ENCODE measurements at regions not wholly inside any gene's neighbourhood (a gene's known extent, or its start where the extent isn't known, plus 50 kb on each side); places are given as distances from the start of the nearest gene placed in this dataset.

DNA sequence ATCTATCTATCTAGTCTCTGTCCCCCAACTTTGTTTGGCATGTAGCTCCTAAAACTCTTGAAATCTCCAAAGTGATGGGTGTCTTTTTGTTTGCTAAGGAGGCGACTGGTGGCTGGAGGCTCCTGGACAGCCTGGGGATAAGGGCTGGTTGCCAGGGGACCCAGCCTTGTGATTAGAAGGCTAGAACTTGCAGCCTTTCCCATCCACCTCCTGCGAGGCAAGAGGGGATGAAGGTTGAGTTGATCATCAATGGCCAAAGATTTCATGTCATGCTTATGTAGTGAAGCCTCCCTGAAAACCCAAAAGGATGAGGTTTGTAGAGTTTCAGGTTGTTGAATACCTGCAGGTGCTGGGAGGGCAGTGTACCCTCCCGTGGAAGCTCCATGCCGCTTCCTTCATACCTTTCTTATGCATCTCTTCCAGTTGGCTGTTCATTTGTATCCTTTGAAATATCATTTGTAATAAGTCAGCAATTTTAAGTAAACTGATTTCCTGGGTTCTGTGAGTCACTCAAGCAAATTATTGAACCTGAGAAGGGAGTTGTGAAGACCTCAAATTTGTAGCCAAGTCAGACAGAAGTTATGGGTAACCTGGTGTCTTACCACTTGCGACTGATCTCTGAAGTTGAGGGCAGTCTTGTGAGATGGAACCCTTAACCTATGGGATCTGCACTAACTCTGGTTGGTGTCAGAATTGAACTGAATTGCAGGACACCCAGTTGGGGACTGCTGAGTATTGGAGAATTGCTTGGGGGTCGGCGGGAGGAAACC is 202.4 kb downstream of the SEC14L1 start:
- peak in 1 of 2 donors; percentile 18 for DNase-seq

DNA sequence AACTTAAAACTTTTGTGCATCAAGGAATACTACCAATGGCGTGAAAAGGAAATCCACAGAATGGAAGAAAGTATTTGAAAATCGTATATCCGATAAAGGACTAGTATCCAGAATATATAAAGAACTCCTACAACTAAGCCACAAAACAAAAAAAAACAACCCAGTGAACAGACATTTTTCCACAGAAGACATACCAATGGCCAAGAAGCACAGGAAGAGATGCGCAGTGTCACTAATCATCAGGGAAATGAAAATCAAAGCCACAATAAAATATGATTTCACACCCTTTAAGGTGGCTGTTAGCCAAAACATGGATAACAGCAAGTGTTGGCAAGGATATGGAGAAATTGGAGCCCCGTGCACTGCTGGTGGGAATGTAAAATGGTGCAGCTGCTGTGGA is 203.3 kb downstream of the SEC14L1 start:
- no peak for DNase-seq

DNA sequence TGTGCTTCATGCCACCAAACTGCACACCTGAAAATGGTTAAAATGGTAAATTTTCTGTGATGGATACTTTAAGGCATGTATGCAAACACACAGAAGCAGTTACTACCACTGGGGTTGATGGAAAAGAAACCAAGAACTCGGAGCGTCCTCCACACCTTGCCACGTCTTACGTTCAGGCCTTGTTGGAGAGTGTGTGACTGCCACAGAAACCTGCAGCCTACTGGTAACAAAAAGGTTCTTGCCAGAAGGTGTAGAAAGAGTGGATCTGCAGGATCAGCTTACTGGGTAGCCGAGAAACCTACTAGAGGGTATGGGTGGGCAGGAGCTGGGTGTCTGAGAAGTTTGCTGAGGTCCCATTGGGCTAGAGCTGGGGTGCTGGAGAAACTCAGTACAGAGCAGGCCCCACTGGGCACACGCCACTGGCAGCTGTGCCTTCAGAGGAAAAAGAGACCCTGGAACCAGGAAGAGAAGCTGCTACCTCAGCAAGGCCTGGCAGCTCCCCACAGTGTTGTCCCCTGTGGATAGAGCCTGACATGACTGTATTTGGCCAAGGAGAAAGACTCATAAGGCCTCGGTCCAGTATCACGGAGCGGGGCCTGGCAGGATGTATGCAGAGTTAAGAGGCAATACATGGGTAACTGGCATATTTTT is 204.6 kb downstream of the SEC14L1 start:
- peak in 1 of 2 donors; percentile 11 for DNase-seq

DNA sequence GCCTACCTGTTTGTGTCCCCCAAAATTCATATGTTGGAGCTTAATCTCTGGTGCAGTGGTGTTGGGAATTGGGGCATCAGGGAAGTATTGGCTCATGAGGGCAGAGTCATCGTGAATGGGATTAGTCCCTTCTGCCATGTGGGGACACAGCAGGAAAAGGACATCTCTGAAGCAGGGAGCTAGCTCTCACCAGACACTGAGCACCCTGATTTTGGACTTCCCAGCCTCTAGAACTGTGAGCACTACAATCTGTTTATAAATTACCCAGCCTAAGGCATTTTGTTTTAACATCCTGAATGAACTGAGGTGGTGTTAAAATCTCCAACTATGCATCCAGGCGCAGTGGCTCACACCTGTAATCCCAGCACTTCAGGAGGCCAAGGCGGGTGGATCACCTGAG is 206.0 kb downstream of the SEC14L1 start:
- no peak for DNase-seq

DNA sequence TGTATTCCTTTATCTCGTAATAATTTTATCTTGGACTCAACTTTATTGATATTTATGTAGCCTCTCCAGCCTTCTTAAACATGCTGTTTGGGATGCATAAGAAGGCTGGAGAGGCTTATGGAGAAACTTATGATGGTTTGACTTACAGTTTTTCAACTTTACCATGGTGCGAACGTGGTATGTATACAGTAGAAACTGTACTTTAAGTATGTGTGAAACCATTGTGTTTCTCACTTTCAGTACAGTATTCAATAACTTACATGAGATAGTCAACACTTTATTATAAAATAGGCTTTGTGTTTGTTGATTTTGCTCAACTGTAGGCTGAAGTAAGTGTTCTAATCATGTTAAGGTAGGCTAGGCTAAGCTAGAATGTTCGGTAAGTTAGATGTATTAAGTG is 206.8 kb downstream of the SEC14L1 start:
- DNase-seq: no peak

DNA sequence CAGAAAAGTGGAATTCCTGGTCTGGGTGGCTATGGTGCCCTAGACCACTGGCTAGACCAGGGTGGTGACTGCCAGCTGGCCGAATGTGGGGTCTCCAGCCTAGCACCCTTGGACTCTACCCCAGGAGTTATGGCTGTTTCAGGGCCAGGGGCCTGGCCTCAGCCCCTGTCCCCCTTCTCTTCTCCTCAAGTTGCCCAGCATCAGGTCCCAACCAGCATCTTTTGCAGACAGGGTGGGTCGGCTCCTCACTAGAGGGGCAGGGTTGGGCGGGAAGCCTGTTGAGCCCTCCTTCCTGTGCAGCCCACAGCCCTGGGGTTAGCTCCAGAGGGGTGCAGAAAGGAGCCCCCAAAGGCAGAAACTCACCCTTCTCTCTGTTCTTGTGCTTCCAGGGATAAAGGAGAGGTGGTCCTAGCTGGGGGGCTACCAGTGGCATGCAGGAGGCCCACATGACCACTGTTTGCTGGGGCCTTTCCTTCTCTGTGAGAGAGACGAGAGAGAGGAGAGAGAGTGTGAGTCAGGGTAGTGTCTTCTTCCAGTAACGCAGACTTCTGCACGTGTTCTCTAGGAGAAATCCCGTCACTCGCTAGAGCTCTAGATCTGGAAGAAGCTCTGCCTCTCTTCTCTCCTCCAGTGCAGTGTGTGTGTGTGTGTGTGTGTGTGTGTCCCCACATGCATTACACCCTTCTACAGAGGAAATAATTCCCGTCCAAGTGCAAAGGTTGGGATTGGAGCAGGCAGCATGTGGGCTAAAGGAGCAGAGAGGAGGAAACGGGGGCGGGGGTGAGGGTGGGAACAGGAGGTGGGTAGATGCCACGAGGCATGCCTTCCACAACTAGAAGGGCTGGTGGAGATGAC is 209.4 kb downstream of the SEC14L1 start:
- peak in 1 of 2 donors; percentile 11 for DNase-seq

DNA sequence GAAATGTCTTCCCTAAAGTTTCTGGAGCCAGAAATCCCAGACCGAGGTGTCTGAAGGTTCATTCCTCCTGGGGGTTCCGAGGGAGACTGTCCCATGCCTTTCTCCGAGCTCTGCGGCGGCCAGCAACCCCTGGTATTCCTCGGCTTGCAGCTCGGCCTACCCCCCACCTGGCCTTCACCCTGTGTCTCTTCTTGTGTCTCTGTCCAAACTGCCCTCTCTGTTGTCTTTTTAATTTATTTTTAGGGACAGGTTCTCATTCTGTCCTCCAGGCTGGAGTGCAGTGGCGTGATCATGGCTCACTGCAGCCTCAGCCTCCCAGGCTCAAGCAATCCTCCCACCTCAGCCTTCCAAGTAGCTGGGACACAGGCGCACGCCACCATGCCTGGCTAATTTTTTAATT is 211.7 kb downstream of the SEC14L1 start:
- DNase-seq: peak in 1 of 2 donors; percentile 5

- DNase-seq: peak in 1 of 2 donors; percentile 9
Observed at GRCh38 chr17:77352996-77353395, 212.2 kb downstream of the SEC14L1 start.

DNA sequence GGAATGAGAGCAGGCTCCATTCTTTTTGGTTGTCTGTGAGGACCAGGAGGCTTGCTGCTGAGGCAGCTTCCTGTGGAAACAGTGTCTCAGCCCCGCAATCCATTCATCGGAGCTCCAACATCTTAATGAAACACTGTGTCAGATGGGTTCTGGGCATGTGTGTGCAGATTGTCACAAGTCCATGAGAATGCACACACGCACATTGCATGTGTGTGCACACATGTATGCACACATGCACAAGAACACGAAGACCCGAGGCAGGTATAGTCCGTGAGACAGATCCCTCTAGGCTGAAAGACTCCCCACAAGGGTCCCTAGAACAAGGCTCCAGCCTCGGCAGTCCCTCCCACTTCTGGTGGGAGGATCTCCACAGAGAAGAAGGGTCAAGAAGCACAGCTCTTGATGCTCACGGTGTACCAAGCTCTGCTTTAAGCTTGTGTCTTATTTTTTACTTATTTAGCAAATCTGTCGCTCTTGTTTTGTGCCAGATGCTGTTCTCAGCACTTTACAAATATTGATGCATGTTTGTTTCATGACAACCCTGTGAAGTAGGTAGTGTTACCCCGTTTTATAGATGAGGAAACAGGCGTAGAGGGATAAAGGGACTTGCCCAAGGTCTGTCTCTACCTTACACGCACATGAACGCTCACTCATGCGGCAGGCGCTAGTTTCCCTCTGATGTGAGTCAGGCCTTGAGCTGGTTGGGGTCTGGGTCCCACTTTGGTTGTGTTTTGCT is 213.1 kb downstream of the SEC14L1 start:
- peak in 1 of 2 donors; percentile 15 for DNase-seq

DNA sequence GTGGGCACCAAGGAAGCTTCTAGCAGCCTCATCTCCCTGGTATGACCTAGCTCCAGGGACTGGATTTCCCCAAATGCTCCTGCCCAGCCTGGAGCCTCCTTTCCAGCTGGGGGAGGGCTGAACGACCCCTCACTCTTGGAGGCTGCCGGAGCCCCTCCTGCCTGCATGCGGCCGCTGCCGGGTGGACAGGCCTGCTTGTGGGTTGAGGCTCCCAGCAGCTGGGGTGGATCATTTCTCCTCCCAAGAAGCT is 213.6 kb downstream of the SEC14L1 start:
- DNase-seq: no peak

DNA sequence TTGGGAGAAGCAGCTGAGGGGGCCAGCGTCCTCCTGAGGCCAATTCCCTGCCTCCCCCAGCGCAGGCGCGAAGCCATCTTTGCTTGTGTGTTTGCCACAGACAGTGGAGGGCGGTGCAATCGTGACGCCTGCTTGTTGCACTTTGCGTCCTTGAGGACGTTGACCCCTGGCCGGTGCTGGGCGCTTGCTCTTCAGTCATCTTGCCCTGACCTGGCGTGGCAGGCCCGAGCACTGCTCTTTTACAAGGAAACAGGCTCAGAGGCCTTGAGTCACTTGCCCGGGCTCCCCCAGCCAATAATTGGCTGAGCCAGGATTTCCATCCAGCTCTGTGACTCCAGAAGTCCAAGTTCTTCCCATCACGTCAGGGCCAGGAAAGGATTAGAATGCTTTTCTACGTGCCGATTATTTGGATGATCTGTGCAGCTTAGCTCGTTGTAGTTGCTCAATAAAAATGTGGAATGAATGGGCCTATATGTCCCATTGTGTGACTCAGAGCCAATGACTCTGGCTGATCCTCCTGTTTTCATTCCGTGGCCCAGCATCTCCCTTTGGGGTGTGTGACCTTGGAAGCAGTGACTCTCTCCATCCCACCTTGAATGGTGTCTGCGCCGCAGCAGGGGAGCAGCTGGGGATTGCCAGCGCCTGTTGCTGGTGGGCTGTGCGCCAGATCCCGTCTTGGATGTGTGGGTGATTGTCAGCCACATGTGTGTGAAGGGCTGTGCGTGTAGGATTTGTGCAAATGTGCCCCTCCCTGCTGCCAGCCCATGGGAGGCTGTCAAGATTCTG is 214.1 kb downstream of the SEC14L1 start:
- peak in 1 of 2 donors; percentile 16 for DNase-seq

DNA sequence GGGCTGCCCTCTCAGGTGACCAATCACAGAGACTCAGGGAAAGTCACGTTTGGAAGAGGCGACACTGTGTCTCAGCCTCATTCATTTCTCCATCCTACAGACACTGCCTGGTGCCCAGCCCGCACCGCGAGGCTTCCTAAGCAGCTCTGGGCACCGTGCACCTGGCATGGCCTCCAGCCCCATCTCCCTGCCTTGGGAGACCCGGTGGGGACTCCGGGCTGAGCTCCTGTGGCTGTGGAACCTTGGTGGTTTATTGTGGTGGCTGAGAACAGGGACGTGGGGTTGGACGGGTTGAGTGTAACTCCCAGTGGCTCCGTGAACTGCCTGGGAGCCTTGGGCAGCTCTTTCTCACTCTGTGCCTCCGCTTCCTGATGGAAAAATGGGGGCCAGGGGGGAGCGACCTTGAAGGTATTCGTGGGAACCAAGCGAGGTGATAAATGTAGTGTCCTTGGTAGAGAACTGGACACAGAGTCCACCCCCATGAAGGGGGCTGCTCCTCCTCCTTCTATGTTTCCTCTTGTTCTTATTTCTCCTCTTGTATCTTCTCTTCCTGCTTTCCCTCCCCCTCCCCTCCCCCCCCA is 215.4 kb downstream of the SEC14L1 start:
- peak in 1 of 2 donors; percentile 16 for DNase-seq

GRCh38 chr17:77356690-77357201 is 216.0 kb downstream of the SEC14L1 start:
- peak in 1 of 2 donors; percentile 16 for DNase-seq

DNA sequence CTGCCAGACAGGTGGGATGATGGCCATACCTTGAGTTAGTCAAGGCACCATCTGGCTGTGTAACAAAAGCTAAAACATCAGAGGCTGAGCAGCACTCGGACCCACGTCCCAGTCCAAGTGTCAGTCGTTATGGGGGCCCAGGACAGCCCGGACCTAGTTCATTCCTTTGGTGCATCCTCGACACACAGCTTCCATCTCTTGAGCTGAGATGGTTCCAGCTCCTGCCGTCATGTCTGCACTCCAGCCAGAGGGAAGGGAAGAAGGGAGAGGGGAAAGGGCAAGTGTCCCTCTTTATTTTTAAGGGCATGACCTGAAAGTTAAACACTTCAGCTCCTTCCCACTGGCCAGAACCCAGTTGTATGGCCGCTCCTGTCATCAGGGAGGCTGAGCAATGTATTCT is 218.0 kb downstream of the SEC14L1 start:
- no peak for DNase-seq

DNA sequence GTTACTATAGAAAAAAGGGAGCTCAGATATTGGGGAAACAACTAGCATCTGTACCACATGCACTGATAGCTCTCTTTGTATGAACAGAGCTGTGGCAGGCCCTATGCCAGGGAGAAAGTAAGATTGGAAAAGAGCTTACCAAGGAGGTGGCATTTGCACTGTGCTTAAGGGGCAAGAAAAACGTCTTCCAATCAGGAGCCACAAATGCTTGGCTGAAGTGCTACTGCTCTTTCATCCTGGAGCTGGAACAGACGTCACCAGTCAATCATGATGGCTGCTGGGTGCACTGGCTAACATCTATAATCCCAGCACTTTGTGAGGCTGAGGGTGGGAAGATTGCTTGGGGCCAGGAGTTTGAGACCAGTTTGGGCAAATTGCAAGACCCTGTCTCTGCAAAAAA is 218.5 kb downstream of the SEC14L1 start:
- DNase-seq: peak in 1 of 2 donors; percentile 3

DNA sequence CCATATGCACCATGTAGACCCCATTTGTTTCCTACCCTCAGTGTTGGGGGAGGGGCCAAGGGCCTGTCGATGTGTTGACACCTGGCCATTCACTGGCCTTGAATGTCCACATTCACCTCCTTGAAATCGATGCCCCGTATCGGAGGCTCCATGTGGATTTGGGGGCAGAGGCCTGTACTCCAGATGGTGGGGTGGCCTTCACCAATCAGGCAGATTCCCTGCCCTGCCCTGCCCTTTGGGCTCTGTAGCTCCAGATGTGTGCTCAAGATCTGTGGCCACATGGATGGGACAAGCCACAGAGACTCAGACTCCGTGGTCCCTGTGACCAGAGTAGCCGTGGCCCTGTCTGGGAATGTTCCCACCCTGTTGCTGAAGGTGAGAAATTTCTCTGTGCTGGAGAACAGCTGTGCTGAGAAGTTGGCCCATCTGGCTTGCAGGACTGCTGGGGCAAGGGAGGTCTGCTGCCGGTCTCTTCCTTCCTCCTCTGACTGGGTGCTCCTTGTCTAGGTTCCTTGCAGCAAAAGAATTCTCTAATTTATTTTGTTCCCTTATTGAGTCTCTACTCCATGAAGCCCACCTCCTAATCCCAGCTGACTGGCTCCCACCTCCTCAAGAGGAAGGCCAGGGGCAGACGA is 221.3 kb downstream of the SEC14L1 start:
- DNase-seq: no peak

- DNase-seq: peak in 1 of 2 donors; percentile 56
Observed at GRCh38 chr17:77363821-77364361, 223.1 kb downstream of the SEC14L1 start.

DNA sequence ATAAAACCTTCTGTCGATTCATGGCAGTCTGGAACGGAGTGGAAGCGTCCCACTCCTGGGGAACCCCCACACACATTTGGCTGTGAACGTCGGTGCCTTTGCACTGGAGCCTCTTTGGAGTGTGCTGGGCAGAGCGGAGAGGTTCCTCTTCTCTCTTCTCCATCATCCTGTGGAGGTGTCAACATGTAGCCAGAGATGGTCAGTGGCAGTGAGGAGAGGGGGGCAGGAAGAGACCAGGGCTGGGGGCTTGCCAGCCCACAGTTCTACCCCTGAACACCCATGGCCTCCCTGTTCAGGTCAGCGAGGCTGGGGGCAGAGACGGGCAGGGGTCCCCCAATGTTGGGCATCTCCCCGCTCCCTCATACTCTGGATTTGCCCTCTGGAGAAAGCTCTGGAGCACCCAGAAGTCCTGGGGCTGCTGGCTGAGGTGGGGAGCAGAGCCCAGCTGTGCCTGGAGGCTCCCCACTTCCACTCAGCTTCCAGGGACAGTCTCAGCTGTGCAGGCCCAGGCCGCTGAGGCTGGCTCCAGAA is 223.7 kb downstream of the SEC14L1 start:
- DNase-seq: no peak

DNA sequence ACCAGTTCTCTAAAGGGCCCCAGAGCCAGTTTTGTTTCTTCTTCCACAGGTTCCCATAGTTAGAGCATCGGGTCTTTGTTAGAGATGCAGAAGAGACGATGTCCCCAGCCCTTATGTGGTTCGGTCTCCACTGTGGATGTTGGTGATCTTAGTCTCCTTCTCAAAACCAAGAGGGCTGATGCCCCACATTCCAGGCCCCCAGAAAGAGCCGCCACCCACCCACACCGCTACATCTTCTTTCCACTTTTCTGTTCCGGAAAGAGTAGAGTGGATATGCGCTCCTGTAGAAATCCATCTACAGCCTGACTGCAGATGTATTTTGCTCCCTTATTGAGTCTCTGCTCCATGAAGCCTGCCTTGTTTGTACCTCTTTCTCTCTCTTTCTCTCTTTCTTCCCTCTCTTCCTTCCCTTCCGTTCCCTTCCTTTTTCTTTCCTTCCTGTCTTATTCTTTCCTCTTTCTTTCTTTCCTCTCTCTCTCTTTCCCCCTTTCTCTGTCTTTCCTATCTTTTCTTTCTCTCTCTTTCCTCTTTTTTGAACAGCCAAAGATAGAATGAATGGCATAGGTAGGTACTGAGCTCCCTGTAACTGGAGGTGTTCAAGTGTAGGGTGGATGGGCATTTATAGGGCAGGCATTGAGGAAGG is 224.3 kb downstream of the SEC14L1 start:
- DNase-seq: no peak

Data from stimulated activated CD4-positive, alpha-beta T cell treated with anti-CD3 and anti-CD28 coated beads, Interleukin-2, amount 100 ng/mL, for 24 hours (primary cell).